ENCODE measurements at regions not wholly inside any gene's neighbourhood (a gene's known extent, or its start where the extent isn't known, plus 50 kb on each side); places are given as distances from the start of the nearest gene placed in this dataset.

DNA sequence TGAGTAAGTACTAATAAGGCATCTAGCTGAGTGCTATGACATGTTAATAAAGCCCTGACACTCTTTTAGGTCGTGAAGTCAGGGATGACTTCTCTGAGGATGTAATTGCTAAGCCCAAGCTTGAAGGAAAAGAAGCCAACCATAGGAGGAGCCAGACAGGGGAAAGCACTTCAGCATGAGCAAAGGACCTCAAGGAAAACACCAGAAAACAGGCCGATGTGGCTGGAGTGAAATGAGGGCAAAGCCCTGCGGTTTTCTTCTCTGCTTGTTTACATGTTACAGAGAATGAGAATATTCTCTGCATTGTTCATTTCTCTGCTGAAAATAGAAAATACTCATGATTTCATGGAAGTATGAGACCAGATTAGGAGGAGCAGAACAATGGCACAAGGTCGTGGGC, 112.5 kb upstream of the ARHGAP28 start:
- H3K23ac ChIP-seq (ENCODE audit: insufficient read length): no peak overlapping the region
- TF ChIP-seq SP1 (IDR thresholded peaks at IDR 0.05; ENCODE audit: low read depth, low read length): no peak
- no peak for TF ChIP-seq CHD2 (IDR thresholded peaks at IDR 0.05; ENCODE audit: low read length)
- no peak for TF ChIP-seq PHF8 (conservative IDR thresholded peaks at IDR 0.05; ENCODE audit: low read depth, low read length)
- TF ChIP-seq GTF2F1 (IDR thresholded peaks at IDR 0.05; ENCODE audit: borderline replicate concordance, low read depth, low read length): no peak
- TF ChIP-seq HDAC6 (IDR thresholded peaks at IDR 0.05; ENCODE audit: low read depth, low read length): no peak
- TF ChIP-seq POLR2AphosphoS5 (IDR thresholded peaks at IDR 0.05; ENCODE audit: low read depth, low read length): no peak
- TF ChIP-seq, protein P1, sequence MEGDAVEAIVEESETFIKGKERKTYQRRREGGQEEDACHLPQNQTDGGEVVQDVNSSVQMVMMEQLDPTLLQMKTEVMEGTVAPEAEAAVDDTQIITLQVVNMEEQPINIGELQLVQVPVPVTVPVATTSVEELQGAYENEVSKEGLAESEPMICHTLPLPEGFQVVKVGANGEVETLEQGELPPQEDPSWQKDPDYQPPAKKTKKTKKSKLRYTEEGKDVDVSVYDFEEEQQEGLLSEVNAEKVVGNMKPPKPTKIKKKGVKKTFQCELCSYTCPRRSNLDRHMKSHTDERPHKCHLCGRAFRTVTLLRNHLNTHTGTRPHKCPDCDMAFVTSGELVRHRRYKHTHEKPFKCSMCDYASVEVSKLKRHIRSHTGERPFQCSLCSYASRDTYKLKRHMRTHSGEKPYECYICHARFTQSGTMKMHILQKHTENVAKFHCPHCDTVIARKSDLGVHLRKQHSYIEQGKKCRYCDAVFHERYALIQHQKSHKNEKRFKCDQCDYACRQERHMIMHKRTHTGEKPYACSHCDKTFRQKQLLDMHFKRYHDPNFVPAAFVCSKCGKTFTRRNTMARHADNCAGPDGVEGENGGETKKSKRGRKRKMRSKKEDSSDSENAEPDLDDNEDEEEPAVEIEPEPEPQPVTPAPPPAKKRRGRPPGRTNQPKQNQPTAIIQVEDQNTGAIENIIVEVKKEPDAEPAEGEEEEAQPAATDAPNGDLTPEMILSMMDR (IDR thresholded peaks at IDR 0.05; ENCODE audit: control extremely low read depth in 1 of 3, insufficient read depth in 1 of 3, low read depth in 1 of 3, low read length in 3 of 3): no peak
- no peak for TF ChIP-seq CBX8 (IDR thresholded peaks at IDR 0.05; ENCODE audit: borderline replicate concordance, low read depth, low read length)
- TF ChIP-seq SP2 (IDR thresholded peaks at IDR 0.05; ENCODE audit: low read length): no peak
- no peak for TF ChIP-seq JUN (IDR thresholded peaks at IDR 0.05; ENCODE audit: low read depth, low read length)
- no peak for TF ChIP-seq NANOG (IDR thresholded peaks at IDR 0.05; ENCODE audit: insufficient read depth, low read depth, low read length, poor library complexity, severe bottlenecking)
- TF ChIP-seq ZNF274 (IDR thresholded peaks at IDR 0.05; ENCODE audit: borderline replicate concordance, extremely low read depth, low read length): no peak
- no peak for TF ChIP-seq ASH2L (IDR thresholded peaks at IDR 0.05; ENCODE audit: low read length)

More for the DNA sequence above, 112.5 kb upstream of the ARHGAP28 start:
- Histone ChIP-seq H3K27ac (ENCODE audit: low read depth, low read length) (no peak overlapping the region), H3K18ac (ENCODE audit: extremely low read depth, low read length) (no peak overlapping the region), H3K9ac (replicated peaks in 1 of 4; ENCODE audit: extremely low read depth in 1 of 4, low read depth in 3 of 4, low read length in 3 of 4) (no peak overlapping the region), H2BK15ac (ENCODE audit: low read length) (no peak overlapping the region), H3K4ac (replicated peaks; ENCODE audit: insufficient read length, low read depth, low read length) (no peak overlapping the region), H3K14ac (ENCODE audit: insufficient read length) (no peak overlapping the region), H2AFZ (ENCODE audit: low read length) (no peak overlapping the region), H3K27me3 (replicated peaks in 1 of 4; ENCODE audit: control insufficient read depth in 3 of 4, extremely low read depth in 1 of 4, insufficient read depth in 3 of 4, low read length in 3 of 4) (peaks cover 0 to 2% (median 0%) of the 10 kb centered on the region in 4 experiments; a peak in 1 of 7 replicates), H3K4me1 (replicated peaks in 1 of 4; ENCODE audit: control insufficient read depth in 3 of 4, insufficient read depth in 4 of 4, low read length in 3 of 4) (peaks cover 0 to 3% (median 1%) of the 10 kb centered on the region in 4 experiments; a peak in 1 of 7 replicates), H3K36me3 (ENCODE audit: control insufficient read depth in 2 of 4, insufficient read depth in 4 of 4, low read length in 3 of 4) (0 out of 8 replicates have a peak, but pooled peaks cover 0 to 7% (median 0%) of the 10 kb centered on the region in 4 experiments), H4K8ac (ENCODE audit: extremely low read depth, insufficient read depth, low read length) (no peak overlapping the region), H2BK12ac (ENCODE audit: low read depth, low read length) (no peak overlapping the region), H2BK120ac (replicated peaks; ENCODE audit: low read depth, low read length) (no peak overlapping the region), H4K20me1 (replicated peaks in 1 of 2; ENCODE audit: control insufficient read depth in 1 of 2, insufficient read depth in 2 of 2, low read length in 2 of 2) (no peaks in the 10 kb centered on the region), H3K56ac (replicated peaks; ENCODE audit: insufficient read length, low read depth, low read length) (no peak overlapping the region), H3K4me2 (ENCODE audit: insufficient read depth in 1 of 2, low read depth in 2 of 2, low read length in 2 of 2) (no peak overlapping the region), H2BK5ac (ENCODE audit: low read depth, low read length) (no peak overlapping the region), H4K5ac (ENCODE audit: insufficient read length, low read depth, low read length) (no peak overlapping the region), H4K91ac (replicated peaks; ENCODE audit: insufficient read length, low read length) (no peak overlapping the region), H3K23me2 (ENCODE audit: low read depth, low read length) (no peaks in the 10 kb centered on the region; the same call in 1 of the 2 replicates), H3K9me3 (ENCODE audit: insufficient read depth in 2 of 2, low read depth in 1 of 2, low read length in 1 of 2) (peaks cover 4 to 6% of the 10 kb centered on the region in 2 experiments; a peak in 3 of 4 replicates), H3K79me2 (ENCODE audit: control insufficient read depth in 1 of 2, insufficient read depth in 2 of 2, low read length in 2 of 2) (no peaks in the 10 kb centered on the region), H3K79me1 (ENCODE audit: low read depth, low read length) (no peaks in the 10 kb centered on the region), H3K4me3 (ENCODE audit: extremely low read depth in 1 of 4, insufficient read depth in 2 of 4, low read depth in 3 of 4, low read length in 4 of 4) (no peak overlapping the region), H2BK20ac (ENCODE audit: low read length) (no peak overlapping the region), H2AK5ac (ENCODE audit: low read depth, low read length) (no peak overlapping the region)
- no peak for FAIRE-seq
- POLR2A ChIA-PET (ENCODE audit: partially characterized antibody): no interaction called here
- WGBS, 2 experiments (ENCODE audit: extremely low coverage in 1 of 2, insufficient coverage in 1 of 2, insufficient read length in 1 of 2, insufficient replicate concordance in 2 of 2, low coverage in 1 of 2, low lambda C conversion rate in 2 of 2, missing lambda C conversion rate in 1 of 2): 84% methylated on average over 4 of the region's 4 CpGs; no CpG with 5 or more reads in 1 of the 2 experiments
- DNase-seq (ENCODE audit: low read depth in 1 of 2, low spot score in 2 of 2): no peak
- CTCF ChIA-PET (ENCODE audit: partially characterized antibody): no interaction called here
